Right lobe of liver (tissue), 6 donors: ENCODE measurements at regions not wholly inside any gene's neighbourhood (a gene's known extent, or its start where the extent isn't known, plus 50 kb on each side); places are given as distances from the start of the nearest gene placed in this dataset.
A peak's percentile ranks its signal among the peaks of the same experiment; 100 is the strongest.

ENCODE experiments used
- ATAC-seq, 4 donors: fragments of 200-7000 bp; cut with Tn5 transposase; one replicate each; pipeline ENCODE4 v1.9.1; 2020; ENCODE audit warnings: mild to moderate bottlenecking in 4 of 4, moderate library complexity in 4 of 4
- DNase-seq, 3 donors: peaks; one replicate each; pipeline ENCODE4 v3.0.0-alpha.2; 2020
- H3K27ac ChIP-seq, 3 donors: fragments of 200-600 bp; one replicate each; pipeline ENCODE4 v1.8.0; 2022
- H3K27me3 ChIP-seq, 2 donors: fragments of 200-600 bp; one replicate each; pipeline ENCODE4 v1.8.0; 2022
- H3K36me3 ChIP-seq, 4 donors: fragments of 200-600 bp; sonication (generic) in 1 of 4; one replicate each; pipeline versions ENCODE4 v1.5.1 to v1.8.0; 2017 to 2022; ENCODE audit warnings: control low read depth in 1 of 4
- H3K4me1 ChIP-seq, 4 donors: fragments of 200-600 bp; sonication (generic) in 1 of 4; one replicate each; pipeline versions ENCODE4 v1.5.1 to v1.8.0; 2017 to 2022; ENCODE audit warnings: control low read depth in 1 of 4
- H3K4me3 ChIP-seq, 3 donors: fragments of 200-600 bp; one replicate each; pipeline ENCODE4 v1.8.0; 2022
- H3K9me3 ChIP-seq, 4 donors: fragments of 200-600 bp; sonication (generic) in 1 of 4; one replicate each; pipeline versions ENCODE4 v1.5.1 to v1.8.0; 2017 to 2022; ENCODE audit warnings: control low read depth in 1 of 4
- CTCF ChIP-seq, 4 donors: fragments of 200-600 bp in 3 of 4; fragments of 450-650 bp in 1 of 4; IDR thresholded peaks; one replicate each; pipeline versions ENCODE4 v1.5.1 to v1.8.0; 2016 to 2022; ENCODE audit warnings: antibody characterized with exemption in 4 of 4, mild to moderate bottlenecking in 2 of 4
- POLR2A ChIP-seq: fragments of 450-650 bp; IDR thresholded peaks from one replicate; pipeline ENCODE4 v1.6.1; 2017; ENCODE audit warnings: antibody characterized with exemption, mild to moderate bottlenecking
- WGBS: methylation state at CpG from one replicate; pipeline ENCODE4 v1.1.6; 2018; ENCODE audit warnings: low coverage, low lambda C conversion rate; ENCODE audit not compliant: insufficient coverage; ENCODE audit errors: missing lambda C conversion rate; 5-methylcytosine and 5-hydroxymethylcytosine counted together
- intact Hi-C, 2 donors: fragments of 100-400 bp; cut with DNase I; formaldehyde crosslinking; loops; one replicate each; pipeline versions ENCODE4 v1.11.2 to v1.14.1; 2022
- donor health status: DM: no; HTN: yes; CAD: no.
- donor health status: DM: no; HTN: no; CAD: no.
- donor health status: DM: no; HTN: no; CAD: no.
- donor health status: DM: no; HTN: yes; CAD: no.
- donor health status: DM: no; HTN: yes; CAD: no.

DNA sequence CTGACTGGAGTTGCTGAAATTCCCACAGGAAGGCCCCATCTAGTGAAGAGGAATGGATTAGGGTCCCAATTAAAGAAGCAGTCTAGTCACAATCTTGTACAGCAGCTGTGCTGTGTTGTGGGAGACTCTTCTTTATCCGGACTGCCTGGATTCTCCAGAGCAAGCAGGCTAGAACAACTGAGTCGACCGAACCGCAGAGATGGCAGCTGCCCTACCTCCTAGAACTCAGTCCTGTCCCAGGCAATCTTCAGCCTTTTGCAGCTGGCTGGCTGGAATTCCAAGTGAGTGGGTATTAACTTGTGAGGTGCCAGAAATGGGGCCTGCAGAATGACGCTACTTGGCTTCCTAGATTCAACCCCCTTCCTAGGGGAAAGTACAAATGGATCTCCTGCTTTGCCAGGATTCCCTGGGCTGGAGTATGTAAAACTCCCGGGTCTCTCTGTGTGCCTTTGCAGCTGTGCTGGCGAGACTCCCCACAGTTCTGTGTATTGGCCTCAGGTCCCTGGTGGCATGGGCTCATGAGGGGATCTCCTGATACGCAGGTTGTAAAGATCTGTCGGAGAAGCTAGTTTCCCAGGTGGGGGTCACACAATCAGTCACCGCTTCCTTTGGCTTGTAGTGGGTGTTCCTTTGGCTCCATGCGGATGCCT is 1952.6 kb upstream of the LRRTM1 start:
- H3K36me3 ChIP-seq = no peaks in the 10 kb centered on the region
- TF ChIP-seq POLR2A (no peak), CTCF (IDR thresholded peaks at IDR 0.05) (no peak)
- H3K9me3 ChIP-seq = no peaks in the 10 kb centered on the region
- intact Hi-C loops = no loop called here
- no peaks in the 10 kb centered on the region for H3K27me3 ChIP-seq
- 80% methylated on average over 1 of the region's 11 CpGs for WGBS
- DNase-seq = no peak
- H3K27ac ChIP-seq = no peak overlapping the region
- H3K4me1 ChIP-seq = no peaks in the 10 kb centered on the region
- no peak overlapping the region for H3K4me3 ChIP-seq
- ATAC-seq = no peak

DNA sequence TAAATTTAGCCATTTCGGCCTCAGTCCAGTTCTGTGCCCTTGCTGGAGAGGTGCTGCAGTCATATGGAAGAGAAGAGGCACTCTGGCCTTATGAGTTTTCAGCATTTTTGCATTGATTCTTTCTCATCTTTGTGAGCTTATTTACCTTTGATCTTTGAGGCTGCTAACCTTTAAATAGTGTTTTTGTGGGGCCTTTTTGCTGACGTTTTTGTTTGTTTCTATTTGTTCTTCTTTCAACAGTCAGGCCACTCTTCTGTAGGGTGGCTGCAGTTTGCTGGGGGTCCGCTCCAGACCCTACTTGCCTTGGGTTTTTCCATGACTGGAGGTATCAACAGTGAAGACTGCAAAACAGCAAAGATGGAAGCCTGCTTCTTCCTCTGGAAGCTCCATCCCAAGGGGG is 1951.7 kb upstream of the LRRTM1 start:
- ATAC-seq = no peak

DNA sequence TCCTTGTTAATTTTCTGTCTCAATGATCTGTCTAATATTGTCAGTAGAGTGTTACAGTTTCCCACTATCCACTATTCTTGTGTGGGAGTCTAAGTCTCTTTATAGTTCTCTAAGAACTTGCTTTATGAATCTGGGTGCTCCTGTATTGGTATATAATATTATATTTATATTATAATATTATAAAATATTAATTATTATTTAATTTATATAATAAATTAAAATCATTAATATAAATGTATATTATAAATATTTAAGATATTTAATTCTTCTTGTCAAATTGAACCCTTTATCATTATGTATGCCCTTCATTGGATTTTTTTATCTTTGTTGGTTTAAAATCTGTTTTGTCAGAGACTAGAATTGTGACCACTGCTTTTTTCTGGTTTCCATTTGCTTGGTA is 1950.2 kb upstream of the LRRTM1 start:
- Histone ChIP-seq H3K27ac (no peak overlapping the region), H3K4me3 (no peak overlapping the region), H3K9me3 (no peaks in the 10 kb centered on the region), H3K4me1 (no peaks in the 10 kb centered on the region), H3K36me3 (no peaks in the 10 kb centered on the region), H3K27me3 (no peaks in the 10 kb centered on the region)
- TF ChIP-seq CTCF (IDR thresholded peaks at IDR 0.05) (no peak), POLR2A (no peak)
- no peak for ATAC-seq
- intact Hi-C loops = no loop called here
- DNase-seq = no peak

More for the DNA sequence above, 1951.7 kb upstream of the LRRTM1 start:
- H3K9me3 ChIP-seq = no peaks in the 10 kb centered on the region
- DNase-seq = no peak
- H3K4me1 ChIP-seq = no peaks in the 10 kb centered on the region
- H3K4me3 ChIP-seq = no peak overlapping the region
- H3K36me3 ChIP-seq = no peaks in the 10 kb centered on the region
- 46% methylated on average over 3 of the region's 3 CpGs for WGBS
- H3K27ac ChIP-seq = no peak overlapping the region
- intact Hi-C loops = no loop called here
- no peaks in the 10 kb centered on the region for H3K27me3 ChIP-seq
- TF ChIP-seq POLR2A (no peak), CTCF (IDR thresholded peaks at IDR 0.05) (no peak)

DNA sequence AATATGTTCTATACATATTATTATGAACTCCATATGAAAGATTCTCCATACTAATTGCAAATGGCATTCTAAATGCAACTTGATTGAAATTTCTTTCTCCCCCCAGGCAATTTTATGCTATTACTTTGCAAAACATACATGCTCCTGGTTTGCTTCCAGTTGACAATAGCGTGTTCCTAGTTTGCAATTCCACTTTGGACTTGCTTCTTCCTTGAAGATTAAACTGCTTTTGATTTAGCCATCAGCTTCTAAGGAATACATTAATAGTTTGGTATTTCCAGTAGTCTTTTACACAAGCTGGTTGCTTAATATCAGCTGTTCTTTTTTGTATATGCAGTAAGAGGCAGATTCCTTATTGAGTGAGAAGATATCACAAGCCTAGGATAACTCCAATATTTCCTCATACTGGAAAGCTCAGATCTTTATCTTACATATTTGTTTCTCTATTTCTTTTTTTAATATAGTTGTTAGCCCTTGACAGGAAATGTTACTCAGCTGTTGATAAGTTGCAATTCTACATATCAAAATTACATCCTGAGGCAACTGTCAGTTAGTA is 1941.7 kb upstream of the LRRTM1 start:
- TF ChIP-seq CTCF (IDR thresholded peaks at IDR 0.05) (no peak), POLR2A (no peak)
- Histone ChIP-seq H3K27me3 (no peaks in the 10 kb centered on the region), H3K27ac (no peak overlapping the region), H3K9me3 (no peaks in the 10 kb centered on the region), H3K4me1 (no peaks in the 10 kb centered on the region), H3K36me3 (no peaks in the 10 kb centered on the region), H3K4me3 (no peak overlapping the region)
- intact Hi-C loops = no loop called here
- peak in 1 of 4 donors; percentile 32 for ATAC-seq
- DNase-seq = no peak
- 53% methylated on average over 1 of the region's 1 CpG for WGBS
